ENCODE measurements at regions not wholly inside any gene's neighbourhood (a gene's known extent, or its start where the extent isn't known, plus 50 kb on each side); places are given as distances from the start of the nearest gene placed in this dataset.
A peak's percentile ranks its signal among the peaks of the same experiment; 100 is the strongest.

DNA sequence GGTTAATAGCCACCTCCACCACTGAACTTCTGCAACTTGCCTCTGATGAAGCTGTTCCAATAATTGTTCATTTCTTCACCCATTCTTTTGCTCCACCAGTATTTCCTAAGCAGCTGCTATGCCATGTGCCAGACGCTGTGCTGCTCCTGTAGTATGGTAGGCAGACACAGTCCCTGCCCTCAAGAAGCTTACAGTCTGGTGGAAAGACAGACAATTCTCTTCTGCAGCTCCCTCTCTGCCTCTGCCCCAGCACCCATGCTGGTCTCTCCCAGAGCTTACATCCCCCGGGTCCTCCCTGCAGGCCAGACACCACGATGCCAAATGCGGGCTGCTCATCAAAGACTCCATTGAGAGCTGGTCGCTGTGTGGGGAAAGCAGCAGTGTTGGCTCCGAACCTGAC, 111.6 kb upstream of the ESRRB start:
- Mint-ChIP-seq H3K4me3 (no peak overlapping the region), H3K4me1 (ENCODE audit: low read depth) (peaks cover under 1% of the 10 kb centered on the region), H3K27ac (no peak overlapping the region), H3K36me3 (ENCODE audit: low read depth) (no peaks in the 10 kb centered on the region), H3K9me3 (no peaks in the 10 kb centered on the region), H3K27me3 (peaks cover 49% of the 10 kb centered on the region)
- no peak for DNase-seq

DNA sequence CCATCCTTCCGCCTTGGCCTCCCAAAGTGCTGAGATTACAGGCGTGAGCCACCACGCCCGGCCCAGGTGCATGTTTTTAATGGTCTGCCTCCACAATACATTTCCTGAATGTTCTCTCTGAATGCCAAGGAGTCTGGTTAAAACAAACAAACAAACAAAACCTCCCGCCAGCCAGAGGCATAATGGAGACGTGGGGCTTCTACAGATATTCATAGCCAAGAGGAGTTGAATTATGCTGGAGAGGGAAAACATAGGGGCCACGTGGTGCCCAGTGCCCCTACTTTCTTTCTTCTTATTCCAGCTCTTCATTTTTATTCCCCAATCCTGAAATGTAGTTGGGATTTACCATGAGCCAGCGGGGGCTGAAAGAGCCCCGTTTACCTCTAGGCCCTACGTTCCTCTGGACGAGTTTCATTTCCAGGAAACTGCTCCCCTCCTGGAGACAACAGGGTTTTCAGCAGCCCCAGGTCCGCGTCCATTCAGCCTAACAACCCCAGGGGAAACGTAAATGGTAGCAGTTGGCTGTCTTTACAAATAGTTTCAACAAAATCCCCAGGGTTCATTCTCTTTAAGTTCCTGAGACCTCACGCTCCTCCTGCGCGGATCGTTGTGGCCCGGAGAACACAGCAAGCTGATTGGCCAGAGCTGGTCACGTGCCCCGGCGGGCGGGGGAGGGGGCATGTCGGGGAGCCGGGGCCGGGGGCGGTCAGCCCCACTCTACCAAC, 108.5 kb upstream of the ESRRB start:
- DNase-seq, result peak; percentile 37
- Mint-ChIP-seq H3K4me1 (ENCODE audit: low read depth) (no peaks in the 10 kb centered on the region), H3K36me3 (ENCODE audit: low read depth) (no peaks in the 10 kb centered on the region), H3K4me3 (no peak overlapping the region), H3K9me3 (no peaks in the 10 kb centered on the region), H3K27me3 (peaks cover 49% of the 10 kb centered on the region), H3K27ac (no peak overlapping the region)

DNA sequence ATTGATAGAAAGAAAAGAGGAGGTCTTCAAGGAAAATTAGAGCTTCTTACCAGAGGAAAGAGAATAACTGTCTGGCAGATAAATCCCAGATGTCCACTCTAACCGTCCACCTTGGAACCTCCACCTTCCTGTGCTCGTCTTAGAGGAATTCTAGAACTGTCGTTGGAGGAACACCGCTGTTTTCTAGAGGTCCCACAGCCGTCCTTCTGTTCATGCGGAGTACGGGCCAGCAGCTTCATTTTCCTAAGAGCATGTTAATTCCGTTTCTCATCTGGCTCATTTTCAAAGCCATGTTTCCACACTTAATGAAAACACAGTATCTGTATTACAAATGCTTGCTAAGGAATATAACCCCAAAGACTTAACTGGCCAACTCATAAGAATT, 107.9 kb upstream of the ESRRB start:
- no peak for DNase-seq
- peaks cover 49% of the 10 kb centered on the region for H3K27me3 Mint-ChIP-seq
- H3K27ac Mint-ChIP-seq, result no peak overlapping the region
- H3K4me1 Mint-ChIP-seq (ENCODE audit: low read depth), result no peaks in the 10 kb centered on the region
- H3K9me3 Mint-ChIP-seq, result no peaks in the 10 kb centered on the region
- H3K4me3 Mint-ChIP-seq, result no peak overlapping the region
- H3K36me3 Mint-ChIP-seq (ENCODE audit: low read depth), result no peaks in the 10 kb centered on the region

DNA sequence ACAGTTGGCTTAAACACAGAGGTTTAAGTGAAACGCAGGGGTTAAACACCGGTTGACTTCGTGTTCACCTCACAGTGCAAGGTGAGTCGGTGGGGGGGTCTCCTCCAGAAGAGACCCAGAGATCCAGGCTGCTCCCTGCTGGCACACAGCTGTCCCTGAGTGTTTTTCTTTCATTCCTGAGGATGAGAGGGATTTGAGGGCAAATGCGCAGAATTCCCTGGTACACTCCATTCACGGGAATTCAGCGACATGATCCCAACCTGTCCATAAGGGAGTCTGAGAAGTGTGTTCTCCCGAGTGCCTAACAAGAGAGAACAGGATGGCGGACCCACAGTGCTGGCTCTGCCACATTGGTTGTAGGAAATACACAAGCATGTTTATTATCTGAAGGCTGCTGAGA, 107.2 kb upstream of the ESRRB start:
- DNase-seq, result no peak
- no peaks in the 10 kb centered on the region for H3K36me3 Mint-ChIP-seq (ENCODE audit: low read depth)
- H3K9me3 Mint-ChIP-seq, result no peaks in the 10 kb centered on the region
- H3K27me3 Mint-ChIP-seq, result peaks cover 42% of the 10 kb centered on the region
- H3K27ac Mint-ChIP-seq, result no peak overlapping the region
- no peaks in the 10 kb centered on the region for H3K4me1 Mint-ChIP-seq (ENCODE audit: low read depth)
- no peak overlapping the region for H3K4me3 Mint-ChIP-seq

DNA sequence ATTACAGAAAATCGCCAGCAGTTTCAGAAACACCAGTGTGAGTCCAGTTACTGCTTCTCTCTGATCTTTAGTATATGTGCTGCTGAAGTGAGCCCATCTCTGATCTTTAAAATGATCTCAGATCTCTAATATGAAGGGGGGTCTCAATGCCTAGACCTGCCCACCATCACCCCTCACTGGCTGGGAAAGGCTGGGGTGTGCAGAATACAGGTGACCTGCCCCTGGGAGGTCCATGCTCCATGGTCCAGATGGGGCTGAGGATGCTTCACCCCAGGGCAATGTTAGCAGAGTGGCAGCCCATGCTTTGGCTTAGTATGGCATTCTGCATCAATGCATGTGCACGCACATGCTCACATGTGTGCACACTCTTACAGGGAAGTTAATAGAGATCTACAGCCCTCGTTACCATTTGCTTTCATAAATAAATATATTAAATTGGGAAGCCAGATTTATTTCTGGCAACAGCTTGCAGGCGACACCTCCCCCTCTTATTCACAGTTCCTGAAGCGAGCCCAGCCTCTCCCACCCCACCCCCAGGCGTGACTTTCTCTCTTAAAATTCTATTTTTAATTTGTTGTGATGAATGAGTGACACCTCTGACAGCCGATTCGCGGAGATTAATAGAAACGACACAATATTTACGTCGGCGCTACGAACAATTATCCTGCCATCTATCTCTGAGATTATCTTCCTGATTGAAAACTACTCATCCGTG, 104.7 kb upstream of the ESRRB start:
- Mint-ChIP-seq H3K36me3 (ENCODE audit: low read depth) (no peaks in the 10 kb centered on the region), H3K27ac (no peak overlapping the region), H3K4me1 (ENCODE audit: low read depth) (no peaks in the 10 kb centered on the region), H3K4me3 (no peak overlapping the region), H3K9me3 (no peaks in the 10 kb centered on the region), H3K27me3 (peaks cover 23% of the 10 kb centered on the region)
- DNase-seq, result no peak

DNA sequence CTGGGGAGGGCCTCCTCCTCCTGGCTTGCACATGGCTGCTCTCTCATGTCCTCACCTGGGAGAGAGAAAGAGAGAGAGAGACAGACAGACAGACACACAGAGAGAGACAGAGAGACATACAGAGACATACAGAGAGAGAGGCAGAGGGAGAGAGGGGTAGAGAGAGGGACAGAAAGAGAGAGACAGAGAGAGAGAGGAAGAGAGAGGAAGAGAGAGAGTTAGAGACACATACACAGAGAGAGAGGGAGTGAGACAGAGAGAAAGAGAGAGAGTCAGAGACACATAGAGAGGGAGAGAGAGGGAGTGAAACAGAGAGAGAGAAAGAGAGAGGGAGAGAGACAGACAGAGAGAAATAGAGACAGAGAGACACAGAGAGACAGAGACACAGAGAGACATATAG, 103.6 kb upstream of the ESRRB start:
- no peaks in the 10 kb centered on the region for H3K4me1 Mint-ChIP-seq (ENCODE audit: low read depth)
- H3K27me3 Mint-ChIP-seq, result peaks cover 18% of the 10 kb centered on the region
- H3K9me3 Mint-ChIP-seq, result no peaks in the 10 kb centered on the region
- no peak for DNase-seq
- no peaks in the 10 kb centered on the region for H3K36me3 Mint-ChIP-seq (ENCODE audit: low read depth)
- H3K4me3 Mint-ChIP-seq, result no peak overlapping the region
- H3K27ac Mint-ChIP-seq, result no peak overlapping the region

DNA sequence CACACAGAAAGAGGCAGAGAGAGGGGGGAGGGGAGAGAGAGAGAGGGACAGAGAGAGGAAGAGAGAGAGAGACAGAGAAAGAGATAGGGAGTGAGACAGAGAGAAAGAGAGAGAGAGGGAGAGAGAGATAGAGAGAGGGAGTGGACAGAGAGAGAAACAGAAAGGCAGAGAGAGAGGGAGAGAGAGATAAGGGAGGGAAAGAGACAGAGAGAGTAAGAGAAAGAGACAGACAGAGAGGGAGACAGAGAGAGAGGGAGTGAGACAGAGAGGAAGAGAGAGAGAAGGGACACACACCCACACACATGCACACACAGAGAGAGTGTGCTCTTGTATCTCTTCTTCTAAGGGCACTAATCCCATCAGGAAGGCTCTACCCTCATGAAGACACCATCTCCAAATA, 103.2 kb upstream of the ESRRB start:
- Mint-ChIP-seq H3K9me3 (no peaks in the 10 kb centered on the region), H3K4me3 (no peak overlapping the region), H3K4me1 (ENCODE audit: low read depth) (no peaks in the 10 kb centered on the region), H3K27ac (no peak overlapping the region), H3K27me3 (peaks cover 17% of the 10 kb centered on the region), H3K36me3 (ENCODE audit: low read depth) (no peaks in the 10 kb centered on the region)
- no peak for DNase-seq

DNA sequence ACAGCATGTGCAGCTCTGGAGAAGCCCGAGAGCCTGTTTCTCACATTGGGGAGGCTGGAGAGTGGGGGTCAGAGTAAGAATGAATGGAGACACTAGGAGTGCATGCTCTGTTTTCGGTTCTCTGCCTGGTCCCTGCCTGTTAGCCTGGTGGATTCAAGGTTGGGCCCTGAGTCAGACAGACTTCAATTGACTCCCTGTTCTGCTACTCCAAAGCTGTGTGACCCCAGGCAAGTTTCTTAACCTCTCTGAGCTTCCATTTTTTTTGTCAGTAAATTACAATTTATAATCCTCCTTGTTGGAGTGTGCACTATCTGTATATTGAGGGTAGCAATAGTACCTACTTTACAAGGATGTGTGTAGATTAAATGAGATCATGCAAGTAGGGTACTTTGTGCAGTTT, 102.6 kb upstream of the ESRRB start:
- no peaks in the 10 kb centered on the region for H3K4me1 Mint-ChIP-seq (ENCODE audit: low read depth)

DNA sequence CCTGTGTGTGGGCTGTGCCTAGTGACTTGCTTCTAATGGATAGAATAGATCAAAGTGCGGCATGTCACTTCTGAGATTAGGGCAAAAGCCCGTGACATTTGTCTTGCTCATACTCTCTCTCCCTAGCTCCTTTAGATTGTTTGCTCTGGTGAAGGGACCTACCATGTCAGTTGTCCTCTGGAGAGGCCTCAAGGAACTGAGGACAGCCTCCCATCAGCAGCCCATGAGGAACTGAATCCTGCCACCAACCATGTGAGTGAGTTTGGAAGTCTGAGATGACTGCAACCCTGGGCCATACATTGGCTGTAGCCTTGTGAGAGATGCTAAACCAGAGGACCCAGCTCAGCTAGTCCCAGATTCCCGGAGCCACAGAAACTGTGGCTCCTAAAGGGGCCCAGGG, 101.6 kb upstream of the ESRRB start:
- Mint-ChIP-seq H3K27me3 (peaks cover 5% of the 10 kb centered on the region), H3K4me1 (ENCODE audit: low read depth) (no peaks in the 10 kb centered on the region), H3K9me3 (no peaks in the 10 kb centered on the region)

More for the DNA sequence above, 102.6 kb upstream of the ESRRB start:
- Mint-ChIP-seq H3K4me3 (no peak overlapping the region), H3K9me3 (no peaks in the 10 kb centered on the region), H3K27me3 (peaks cover 14% of the 10 kb centered on the region), H3K36me3 (ENCODE audit: low read depth) (no peaks in the 10 kb centered on the region), H3K27ac (no peak overlapping the region)
- DNase-seq, result no peak

DNA sequence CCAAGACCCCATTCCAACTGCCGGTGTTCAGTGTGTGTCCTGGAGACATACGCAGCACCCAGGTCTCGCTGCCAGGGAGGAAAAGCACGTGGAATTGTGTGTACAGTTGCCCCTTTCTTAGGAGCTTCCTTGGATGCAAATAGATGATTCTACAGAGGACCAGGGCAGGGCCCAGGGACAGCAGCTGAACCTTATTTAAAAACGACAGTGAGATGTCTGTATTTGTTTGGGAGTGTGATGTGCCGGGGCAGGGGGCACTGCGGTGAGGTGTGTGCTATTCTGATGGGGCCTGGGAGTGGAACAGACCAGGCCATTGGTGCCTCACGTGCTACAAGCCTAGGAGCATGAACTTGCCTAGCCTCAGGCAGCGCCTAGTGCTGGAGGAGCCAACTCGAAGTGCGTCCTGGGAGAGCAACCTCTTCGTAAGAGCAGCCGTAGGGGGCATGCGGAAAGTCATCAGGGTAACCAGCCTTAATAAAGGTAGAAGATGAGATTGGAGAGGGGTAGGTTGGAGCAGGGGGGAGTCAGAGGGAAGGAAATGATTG, 98.3 kb upstream of the ESRRB start:
- DNase-seq, result no peak
- peaks cover 11% of the 10 kb centered on the region for H3K27me3 Mint-ChIP-seq
- no peaks in the 10 kb centered on the region for H3K9me3 Mint-ChIP-seq
- no peak overlapping the region for H3K27ac Mint-ChIP-seq
- H3K4me3 Mint-ChIP-seq, result no peak overlapping the region
- no peaks in the 10 kb centered on the region for H3K36me3 Mint-ChIP-seq (ENCODE audit: low read depth)
- H3K4me1 Mint-ChIP-seq (ENCODE audit: low read depth), result no peaks in the 10 kb centered on the region

More for the DNA sequence above, 101.6 kb upstream of the ESRRB start:
- H3K27ac Mint-ChIP-seq, result no peak overlapping the region
- H3K4me3 Mint-ChIP-seq, result no peak overlapping the region
- no peaks in the 10 kb centered on the region for H3K36me3 Mint-ChIP-seq (ENCODE audit: low read depth)
- no peak for DNase-seq

DNA sequence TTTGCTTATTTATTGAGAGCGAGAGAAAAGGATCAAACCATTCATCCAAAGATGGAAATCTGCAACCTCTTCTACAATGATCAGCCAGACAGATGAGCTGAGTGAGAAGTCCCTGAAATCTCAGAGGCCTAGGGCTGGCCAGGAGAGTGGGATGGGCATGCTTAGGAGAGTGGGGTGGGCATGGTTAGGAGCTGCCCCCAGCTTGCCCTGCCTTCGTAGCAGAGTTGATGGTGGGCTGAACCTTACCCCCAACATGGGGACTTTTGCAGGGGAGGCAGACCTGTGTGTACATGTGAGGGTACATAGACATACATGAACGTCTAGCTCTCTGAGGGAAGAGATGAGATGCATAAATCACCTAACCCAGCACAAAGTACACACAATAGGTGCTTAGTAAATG, 95.7 kb upstream of the ESRRB start:
- no peaks in the 10 kb centered on the region for H3K36me3 Mint-ChIP-seq (ENCODE audit: low read depth)
- H3K27ac Mint-ChIP-seq, result no peak overlapping the region
- no peak for DNase-seq
- H3K4me3 Mint-ChIP-seq, result no peak overlapping the region
- H3K27me3 Mint-ChIP-seq, result peaks cover 11% of the 10 kb centered on the region
- H3K4me1 Mint-ChIP-seq (ENCODE audit: low read depth), result no peaks in the 10 kb centered on the region
- H3K9me3 Mint-ChIP-seq, result no peaks in the 10 kb centered on the region

DNA sequence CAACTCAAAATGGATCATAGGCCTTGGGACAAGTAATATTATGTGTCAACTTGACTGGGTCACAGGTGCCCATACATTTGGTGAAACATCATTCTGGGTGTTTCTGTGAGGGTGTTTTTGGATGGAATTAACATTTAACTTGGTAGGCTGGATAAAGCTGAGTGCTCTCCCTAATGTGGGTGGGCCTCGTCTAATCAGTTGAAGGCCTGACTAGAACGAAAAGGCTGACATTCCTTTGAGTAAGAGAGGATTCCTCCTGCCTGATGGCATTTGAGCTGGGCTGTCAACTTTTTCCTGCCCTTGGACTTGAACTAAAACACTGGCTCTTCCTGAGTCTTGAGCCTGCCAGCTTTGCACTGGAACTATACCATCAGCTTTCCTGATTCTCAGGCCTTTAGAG, 93.4 kb upstream of the ESRRB start:
- H3K27ac Mint-ChIP-seq, result no peak overlapping the region
- no peaks in the 10 kb centered on the region for H3K36me3 Mint-ChIP-seq (ENCODE audit: low read depth)
- no peaks in the 10 kb centered on the region for H3K4me1 Mint-ChIP-seq (ENCODE audit: low read depth)
- no peak for DNase-seq
- H3K9me3 Mint-ChIP-seq, result no peaks in the 10 kb centered on the region
- no peak overlapping the region for H3K4me3 Mint-ChIP-seq
- H3K27me3 Mint-ChIP-seq, result peaks cover 8% of the 10 kb centered on the region

DNA sequence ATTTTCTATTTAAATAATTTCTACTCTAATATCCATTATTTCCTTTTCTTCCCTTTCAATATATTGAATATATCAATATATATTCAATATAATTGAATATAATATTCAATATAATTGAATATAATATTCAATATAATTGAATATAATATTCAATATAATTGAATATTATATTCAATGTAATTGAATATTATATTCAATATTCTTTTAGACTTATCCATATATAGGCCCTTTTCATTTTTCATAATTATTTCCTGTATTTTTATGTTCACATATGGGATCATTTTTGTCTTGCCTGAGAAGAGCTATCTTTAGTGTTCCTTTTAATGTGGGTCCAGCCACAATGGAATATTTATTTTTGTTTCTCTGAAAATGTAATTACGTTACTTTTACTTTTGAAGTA, 88.9 kb upstream of the ESRRB start:
- no peak for DNase-seq
- Mint-ChIP-seq H3K27me3 (peaks cover 12% of the 10 kb centered on the region), H3K4me1 (ENCODE audit: low read depth) (no peaks in the 10 kb centered on the region), H3K27ac (no peak overlapping the region), H3K4me3 (no peak overlapping the region), H3K36me3 (ENCODE audit: low read depth) (no peaks in the 10 kb centered on the region), H3K9me3 (no peaks in the 10 kb centered on the region)

DNA sequence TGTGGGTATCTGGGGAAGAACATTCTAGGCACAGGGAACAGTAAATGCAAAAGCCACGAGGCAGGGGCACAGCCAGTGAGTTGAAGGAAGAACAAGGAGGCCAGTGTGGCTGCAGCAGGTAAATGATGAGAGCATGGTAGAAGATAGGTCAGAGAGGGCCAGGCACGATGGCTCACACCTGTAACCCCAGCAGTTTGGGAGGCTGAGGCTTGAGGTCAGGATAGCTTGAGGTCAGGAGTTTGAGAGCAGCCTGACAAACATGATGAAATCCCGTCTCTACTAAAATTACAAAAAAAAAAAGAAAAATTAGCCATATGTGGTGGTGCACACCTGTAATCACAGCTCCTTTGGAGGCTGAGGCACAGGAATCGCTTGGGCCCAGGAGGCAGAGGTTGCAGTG, 86.7 kb upstream of the ESRRB start:
- H3K9me3 Mint-ChIP-seq, result no peaks in the 10 kb centered on the region

DNA sequence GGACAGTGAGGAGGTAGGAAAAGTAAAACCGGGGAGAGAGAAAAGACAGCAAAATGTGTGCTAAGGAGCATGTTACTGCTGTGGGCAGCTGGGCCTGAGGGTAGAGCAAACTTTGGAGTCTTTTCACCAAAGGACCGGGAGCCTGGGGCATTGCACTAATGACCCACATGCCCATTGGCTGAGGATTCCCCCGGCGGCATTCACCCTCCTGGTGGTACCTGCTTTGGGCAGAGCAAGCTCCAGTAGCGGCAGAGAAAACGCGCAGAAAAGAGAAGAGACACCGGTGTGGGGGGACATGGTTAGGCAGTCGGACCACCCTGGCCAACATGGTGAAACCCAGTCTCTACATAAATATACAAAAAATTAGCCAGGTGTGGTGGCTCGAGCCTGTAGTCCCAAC, 83.4 kb upstream of the ESRRB start:
- Mint-ChIP-seq H3K27me3 (peaks cover 21% of the 10 kb centered on the region), H3K27ac (no peak overlapping the region), H3K4me1 (ENCODE audit: low read depth) (no peaks in the 10 kb centered on the region), H3K36me3 (ENCODE audit: low read depth) (no peaks in the 10 kb centered on the region), H3K4me3 (no peak overlapping the region), H3K9me3 (no peaks in the 10 kb centered on the region)
- no peak for DNase-seq

More for the DNA sequence above, 86.7 kb upstream of the ESRRB start:
- Mint-ChIP-seq H3K27ac (no peak overlapping the region), H3K27me3 (peaks cover 16% of the 10 kb centered on the region), H3K4me1 (ENCODE audit: low read depth) (no peaks in the 10 kb centered on the region), H3K36me3 (ENCODE audit: low read depth) (no peaks in the 10 kb centered on the region), H3K4me3 (no peak overlapping the region)
- DNase-seq, result no peak

All from activated T-cell treated with anti-CD3 and anti-CD28 coated beads, Interleukin-2, amount 50 U/mL, for 24 hours (primary cell).